T1000 (cell line): ENCODE measurements at regions not wholly inside any gene's neighbourhood (a gene's known extent, or its start where the extent isn't known, plus 50 kb on each side); places are given as distances from the start of the nearest gene placed in this dataset.

Experiments used
- DNase-seq: peaks from one replicate; lab custom pipeline; 2025; ENCODE audit warnings: mixed read lengths; lab: John Stamatoyannopoulos, UW

- DNase-seq = no peak
Measured at GRCh38 chr3:104632521-104632920, 734.2 kb upstream of the ALCAM start.

- no peak for DNase-seq
Measured at GRCh38 chr3:104632947-104633346, 733.8 kb upstream of the ALCAM start.

GRCh38 chr3:104635872-104636580 lies 730.7 kb upstream of the ALCAM start:
- no peak for DNase-seq

GRCh38 chr3:104642827-104643226 lies 723.9 kb upstream of the ALCAM start:
- DNase-seq = no peak

- no peak for DNase-seq
Measured at GRCh38 chr3:104646196-104646595, 720.5 kb upstream of the ALCAM start.

- no peak for DNase-seq
Measured at GRCh38 chr3:104648823-104649222, 717.9 kb upstream of the ALCAM start.

- DNase-seq = no peak
Measured at GRCh38 chr3:104669083-104669482, 697.6 kb upstream of the ALCAM start.

- no peak for DNase-seq
Measured at GRCh38 chr3:104672331-104672730, 694.4 kb upstream of the ALCAM start.

GRCh38 chr3:104673981-104674380 lies 692.7 kb upstream of the ALCAM start:
- DNase-seq = no peak

- DNase-seq = no peak
Measured at GRCh38 chr3:104676241-104676640, 690.5 kb upstream of the ALCAM start.

- no peak for DNase-seq
Measured at GRCh38 chr3:104677932-104678331, 688.8 kb upstream of the ALCAM start.

- DNase-seq = no peak
Measured at GRCh38 chr3:104685492-104685891, 681.2 kb upstream of the ALCAM start.

GRCh38 chr3:104687362-104687761 lies 679.3 kb upstream of the ALCAM start:
- no peak for DNase-seq

- DNase-seq = no peak
Measured at GRCh38 chr3:104696470-104696869, 670.2 kb upstream of the ALCAM start.

- DNase-seq = no peak
Measured at GRCh38 chr3:104711406-104711805, 655.3 kb upstream of the ALCAM start.

- DNase-seq = no peak
Measured at GRCh38 chr3:104715972-104716371, 650.7 kb upstream of the ALCAM start.

- no peak for DNase-seq
Measured at GRCh38 chr3:104717828-104718196, 648.9 kb upstream of the ALCAM start.

- no peak for DNase-seq
Measured at GRCh38 chr3:104723000-104723399, 643.7 kb upstream of the ALCAM start.

GRCh38 chr3:104731074-104731473 lies 635.6 kb upstream of the ALCAM start:
- DNase-seq = no peak

GRCh38 chr3:104734627-104735026 lies 632.1 kb upstream of the ALCAM start:
- DNase-seq = no peak

- DNase-seq = no peak
Measured at GRCh38 chr3:104735691-104736090, 631.0 kb upstream of the ALCAM start.

GRCh38 chr3:104738271-104738670 lies 628.4 kb upstream of the ALCAM start:
- no peak for DNase-seq

- DNase-seq = no peak
Measured at GRCh38 chr3:104740874-104741379, 625.8 kb upstream of the ALCAM start.

GRCh38 chr3:104742044-104742443 lies 624.7 kb upstream of the ALCAM start:
- DNase-seq = no peak
